Mucosa of gallbladder (tissue), 1 donor: ENCODE measurements at regions not wholly inside any gene's neighbourhood (a gene's known extent, or its start where the extent isn't known, plus 50 kb on each side); places are given as distances from the start of the nearest gene placed in this dataset.
"Not testable (repeated sequence)": the region's sequence is repeated elsewhere in the genome, so short reads cannot be mapped to it uniquely, and the experiment has no call there.

ENCODE experiments used
- DNase-seq: peaks from one replicate; pipeline ENCODE4 v3.0.0-alpha.2; 2020; ENCODE audit warnings: low spot score
- donor health status: DM: no; HTN: no; CAD: no.

DNA sequence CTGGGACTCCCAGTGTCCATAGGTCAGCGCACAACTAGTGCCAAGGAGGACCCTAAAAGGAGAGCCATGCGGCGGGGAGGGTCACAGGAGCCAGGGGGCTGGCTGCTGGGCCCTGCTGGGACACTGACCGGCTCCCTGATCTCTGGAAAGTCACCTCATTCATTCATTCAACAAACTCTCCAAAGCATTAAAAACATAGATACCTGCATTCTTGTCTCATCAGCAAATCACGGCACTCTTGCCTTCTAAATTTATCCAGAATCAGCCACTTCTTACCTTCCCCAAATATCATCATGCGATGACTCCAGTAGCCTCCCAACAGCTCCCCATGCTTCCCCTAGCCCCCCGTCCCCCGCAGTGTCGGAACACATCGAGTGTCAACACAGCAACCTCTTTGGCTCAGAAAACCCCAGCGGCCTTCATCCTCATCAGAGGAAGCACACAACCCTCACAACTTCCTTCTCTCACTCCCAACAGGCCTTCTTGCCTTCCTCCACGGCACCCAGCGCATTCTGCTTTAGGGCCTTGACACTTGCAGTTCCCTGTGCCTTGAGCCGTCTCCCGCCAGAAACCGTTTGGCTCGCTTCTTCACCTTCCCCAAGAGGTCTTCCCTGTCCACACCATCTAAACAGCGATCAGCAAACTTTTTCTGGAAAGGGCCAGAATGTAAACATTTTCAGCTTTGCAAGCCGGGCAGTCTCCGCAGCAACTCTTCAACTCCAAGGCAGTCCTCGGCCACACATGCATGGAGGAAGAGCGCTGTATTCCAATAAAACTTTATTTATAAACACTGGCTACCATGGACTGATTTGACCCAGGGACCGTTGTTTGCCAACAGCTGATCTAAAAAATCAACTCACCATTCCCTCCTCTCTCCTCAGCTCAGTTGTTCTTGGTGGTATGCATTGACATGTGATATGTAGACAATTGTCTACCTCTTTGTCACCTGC lies 119.5 kb upstream of the TNRC6C start:
- no peak for DNase-seq

DNA sequence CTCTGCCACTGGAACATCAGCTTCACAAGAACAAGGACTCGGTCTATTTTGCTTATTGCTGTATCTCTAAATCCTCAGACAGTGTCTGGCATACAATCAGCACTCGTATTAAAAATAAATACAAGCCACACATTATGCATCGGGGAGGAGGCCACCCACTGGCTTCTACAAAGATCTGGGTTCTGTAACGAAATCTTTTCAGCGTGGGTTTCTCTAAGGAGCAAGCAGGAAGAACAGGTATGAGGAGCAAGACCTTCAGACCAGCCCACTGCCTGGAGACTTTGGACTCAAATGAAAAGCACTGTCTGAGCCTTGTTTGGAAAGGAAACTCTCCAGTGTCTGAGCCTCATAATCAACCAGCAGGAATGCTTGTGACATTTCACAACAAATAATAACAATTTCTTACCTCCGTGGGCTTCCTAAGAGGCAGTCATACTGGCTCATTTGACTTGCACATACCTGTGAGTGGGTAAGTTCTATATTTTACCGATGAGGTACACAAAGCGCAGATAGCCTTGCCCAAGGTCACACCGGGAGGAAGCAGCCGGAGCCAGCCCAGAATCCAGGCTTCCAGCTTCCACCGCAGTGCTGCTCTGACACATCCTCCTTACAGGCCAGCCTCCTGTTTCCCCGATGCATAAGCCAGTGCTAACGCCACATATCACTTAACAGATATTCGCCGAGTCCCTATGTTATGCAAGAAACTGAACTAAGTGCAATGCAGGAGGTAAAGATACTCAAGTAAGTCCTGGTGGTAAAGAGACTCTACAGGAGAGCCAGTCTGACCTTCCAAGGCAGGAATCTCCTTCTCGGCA lies 118.6 kb upstream of the TNRC6C start:
- peak; percentile 51 for DNase-seq

- DNase-seq = no peak
Observed at GRCh38 chr17:77840513-77841165, 117.9 kb upstream of the TNRC6C start.

- no peak for DNase-seq
Observed at GRCh38 chr17:77841742-77842527, 116.6 kb upstream of the TNRC6C start.

GRCh38 chr17:77842528-77843147 lies 115.9 kb upstream of the TNRC6C start:
- DNase-seq = no peak

DNA sequence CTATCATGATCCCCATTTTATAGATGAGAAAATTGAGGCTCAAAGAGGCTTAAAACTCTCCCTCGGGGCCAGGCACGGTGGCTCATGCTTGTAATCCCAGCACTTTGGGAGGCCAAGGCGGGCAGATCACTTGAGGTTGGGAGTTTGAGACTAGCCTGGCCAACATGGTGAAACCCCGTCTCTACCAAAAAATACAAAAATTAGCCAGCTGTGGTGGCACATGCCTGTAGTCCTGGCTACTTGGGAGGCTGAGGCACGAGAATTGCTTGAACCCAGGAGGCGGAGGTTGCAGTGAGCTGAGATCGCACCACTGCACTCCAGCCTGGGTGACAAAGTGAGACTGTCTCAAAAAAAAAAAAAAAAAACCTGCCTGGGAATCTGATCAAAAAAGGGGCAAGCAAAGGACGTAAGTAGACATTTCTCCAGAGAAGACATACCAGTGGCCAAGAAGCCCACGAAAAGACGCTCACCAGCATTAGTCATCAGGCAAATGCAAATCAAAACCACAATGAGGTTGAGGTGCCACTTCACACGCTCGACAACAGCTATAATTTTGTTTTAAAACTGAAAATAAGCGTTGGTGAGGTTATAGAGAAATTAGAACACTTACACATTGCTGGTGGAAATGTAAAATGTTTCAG lies 115.1 kb upstream of the TNRC6C start:
- not testable (repeated sequence) for DNase-seq

- no peak for DNase-seq
Observed at GRCh38 chr17:77843896-77844295, 114.6 kb upstream of the TNRC6C start.

GRCh38 chr17:77844681-77845080 lies 113.8 kb upstream of the TNRC6C start:
- no peak for DNase-seq

GRCh38 chr17:77845541-77846225 lies 112.8 kb upstream of the TNRC6C start:
- no peak for DNase-seq

DNA sequence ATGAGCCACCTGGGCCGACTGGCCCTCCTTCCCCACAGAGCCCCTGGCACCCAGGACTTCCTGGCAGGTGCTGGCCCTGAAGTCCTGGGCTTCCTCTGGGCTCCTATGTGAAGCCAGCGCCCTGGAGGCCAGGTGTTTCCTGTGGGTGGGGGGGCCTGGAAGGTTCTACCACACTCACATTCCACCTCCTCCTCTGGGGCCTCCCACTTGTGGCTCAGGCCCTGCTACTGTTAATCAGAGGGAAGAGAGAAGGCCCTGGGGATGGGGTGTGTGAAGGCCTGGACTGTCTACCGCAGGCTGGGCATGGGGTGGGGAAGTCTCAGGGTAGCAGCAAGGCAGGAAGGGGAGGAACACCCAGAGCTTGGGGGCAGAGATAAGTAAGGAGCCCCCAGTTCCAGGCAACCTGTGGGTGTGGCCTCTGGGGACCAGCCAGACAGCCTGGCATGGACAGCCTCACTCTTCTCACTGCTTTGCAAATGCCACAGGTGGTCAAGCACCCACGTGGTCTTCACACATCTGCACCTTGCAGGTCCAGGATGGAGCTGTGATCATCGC lies 111.9 kb upstream of the TNRC6C start:
- DNase-seq = no peak

DNA sequence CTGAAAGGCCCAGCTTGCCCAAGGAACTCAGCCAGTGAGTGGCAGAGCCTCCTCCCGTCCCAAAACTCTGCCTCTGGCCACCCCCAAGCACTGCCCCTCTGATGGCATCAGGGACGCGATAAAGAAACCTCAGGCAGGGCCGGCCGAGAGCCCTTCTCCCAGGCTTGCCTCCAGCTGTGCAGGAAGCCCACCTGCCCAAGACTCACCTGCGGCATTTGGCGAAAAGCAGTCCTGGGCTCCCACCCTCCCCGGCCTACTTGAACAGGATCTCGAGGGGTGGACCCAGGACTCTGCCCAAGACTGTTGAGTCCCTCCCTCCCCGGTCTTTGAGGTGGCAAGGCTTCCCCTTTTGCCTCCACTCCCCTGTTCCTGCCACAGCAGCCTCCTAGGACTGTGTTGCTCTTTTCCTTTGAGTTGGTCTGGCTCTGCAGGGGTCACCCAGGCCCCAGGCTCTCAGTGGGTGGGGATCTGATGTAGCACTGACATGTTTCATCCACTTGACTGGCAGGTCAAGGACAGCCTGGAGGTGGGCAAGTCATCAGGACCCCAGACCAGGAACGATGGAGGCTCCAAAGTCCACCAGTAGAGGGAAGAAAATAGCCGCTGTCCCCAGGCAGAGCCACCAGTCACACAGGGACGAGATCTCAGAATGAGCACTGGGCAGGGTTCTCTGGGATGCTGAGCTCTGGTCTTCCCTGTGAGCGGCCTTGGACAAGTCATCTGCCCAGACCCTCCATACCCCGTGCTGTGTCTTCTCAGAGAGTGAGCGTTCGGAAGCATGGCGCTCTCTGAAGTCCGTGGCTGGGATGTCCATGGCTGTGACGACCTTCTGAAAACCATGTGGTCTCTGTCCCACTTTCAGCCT lies 111.0 kb upstream of the TNRC6C start:
- no peak for DNase-seq

- no peak for DNase-seq
Observed at GRCh38 chr17:77848257-77848656, 110.2 kb upstream of the TNRC6C start.

GRCh38 chr17:77849239-77849638 lies 109.3 kb upstream of the TNRC6C start:
- DNase-seq = no peak

GRCh38 chr17:77851921-77852320 lies 106.6 kb upstream of the TNRC6C start:
- no peak for DNase-seq

- DNase-seq = no peak
Observed at GRCh38 chr17:77852731-77853130, 105.8 kb upstream of the TNRC6C start.

- DNase-seq = no peak
Observed at GRCh38 chr17:77853191-77853977, 105.1 kb upstream of the TNRC6C start.

- DNase-seq = no peak
Observed at GRCh38 chr17:77854083-77854758, 104.3 kb upstream of the TNRC6C start.
